ENCODE measurements at regions not wholly inside any gene's neighbourhood (a gene's known extent, or its start where the extent isn't known, plus 50 kb on each side); places are given as distances from the start of the nearest gene placed in this dataset.

- TF ChIP-seq STAT1 (conservative IDR thresholded peaks at IDR 0.05): no peak
- TF ChIP-seq RAD21 (IDR thresholded peaks at IDR 0.05; ENCODE audit: insufficient read depth, low read depth, low read length): no peak
These were observed 446.1 kb downstream of the EIPR1 start for GRCh38 chr2:2931318-2932075.

Measured in GM12878 (cell line).